ENCODE measurements at regions not wholly inside any gene's neighbourhood (a gene's known extent, or its start where the extent isn't known, plus 50 kb on each side); places are given as distances from the start of the nearest gene placed in this dataset.

DNA sequence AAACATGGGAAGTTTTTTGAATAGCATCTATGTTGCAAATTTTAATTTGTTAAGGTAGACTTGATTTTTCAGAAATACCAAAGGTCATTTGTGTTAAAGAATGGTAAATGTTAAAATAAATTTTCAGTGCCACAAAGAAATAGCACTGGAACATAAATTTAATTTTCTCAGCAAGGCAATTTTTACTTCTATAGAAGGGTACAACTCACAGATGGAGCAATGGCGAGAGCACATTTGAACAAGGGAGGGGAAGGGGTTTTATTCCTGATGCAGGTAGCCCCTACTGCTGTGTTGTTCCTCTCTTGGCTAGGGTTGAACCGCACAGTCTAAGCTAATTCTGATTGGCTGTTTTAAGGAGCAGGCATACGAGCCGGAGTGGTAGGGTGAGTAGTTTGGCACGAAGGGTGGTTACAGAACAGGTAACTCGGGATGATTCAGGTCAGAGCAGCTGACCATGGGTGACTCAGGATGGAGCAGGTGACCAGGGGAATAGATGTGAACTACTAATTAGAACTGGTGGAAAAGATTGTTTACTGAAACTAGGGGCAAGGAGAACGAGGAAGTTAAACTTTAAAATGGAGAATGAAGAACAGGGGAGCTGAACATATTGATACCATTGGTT, 50.1 kb upstream of the PSME4 start:
- TF ChIP-seq, protein P1, sequence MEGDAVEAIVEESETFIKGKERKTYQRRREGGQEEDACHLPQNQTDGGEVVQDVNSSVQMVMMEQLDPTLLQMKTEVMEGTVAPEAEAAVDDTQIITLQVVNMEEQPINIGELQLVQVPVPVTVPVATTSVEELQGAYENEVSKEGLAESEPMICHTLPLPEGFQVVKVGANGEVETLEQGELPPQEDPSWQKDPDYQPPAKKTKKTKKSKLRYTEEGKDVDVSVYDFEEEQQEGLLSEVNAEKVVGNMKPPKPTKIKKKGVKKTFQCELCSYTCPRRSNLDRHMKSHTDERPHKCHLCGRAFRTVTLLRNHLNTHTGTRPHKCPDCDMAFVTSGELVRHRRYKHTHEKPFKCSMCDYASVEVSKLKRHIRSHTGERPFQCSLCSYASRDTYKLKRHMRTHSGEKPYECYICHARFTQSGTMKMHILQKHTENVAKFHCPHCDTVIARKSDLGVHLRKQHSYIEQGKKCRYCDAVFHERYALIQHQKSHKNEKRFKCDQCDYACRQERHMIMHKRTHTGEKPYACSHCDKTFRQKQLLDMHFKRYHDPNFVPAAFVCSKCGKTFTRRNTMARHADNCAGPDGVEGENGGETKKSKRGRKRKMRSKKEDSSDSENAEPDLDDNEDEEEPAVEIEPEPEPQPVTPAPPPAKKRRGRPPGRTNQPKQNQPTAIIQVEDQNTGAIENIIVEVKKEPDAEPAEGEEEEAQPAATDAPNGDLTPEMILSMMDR (IDR thresholded peaks at IDR 0.05; ENCODE audit: low read length) = no peak
- TF ChIP-seq EZH2 (IDR thresholded peaks at IDR 0.05; ENCODE audit: borderline replicate concordance, low read length) = no peak

Measured in OCI-LY1 (cell line).